Fibroblast of skin of scalp (primary cell): ENCODE measurements at regions not wholly inside any gene's neighbourhood (a gene's known extent, or its start where the extent isn't known, plus 50 kb on each side); places are given as distances from the start of the nearest gene placed in this dataset.
"Not testable (repeated sequence)": the region's sequence is repeated elsewhere in the genome, so short reads cannot be mapped to it uniquely, and the experiment has no call there.

ENCODE experiments used
- DNase-seq: peaks from one replicate; pipeline ENCODE4 v3.0.0-alpha.2; 2013

GRCh38 chr9:22225856-22226255, 216.8 kb upstream of the CDKN2B start:
- not testable (repeated sequence) for DNase-seq

GRCh38 chr9:22227986-22228385, 218.6 kb upstream of the DMRTA1 start:
- DNase-seq, result no peak

- no peak for DNase-seq
These were observed 218.1 kb upstream of the DMRTA1 start for GRCh38 chr9:22228542-22228941.

- peak; percentile 43 for DNase-seq
These were observed 217.6 kb upstream of the DMRTA1 start for GRCh38 chr9:22229069-22229468.

- DNase-seq, result not testable (repeated sequence)
These were observed 215.3 kb upstream of the DMRTA1 start for GRCh38 chr9:22231309-22231708.

GRCh38 chr9:22232971-22233370, 213.7 kb upstream of the DMRTA1 start:
- no peak for DNase-seq

- peak; percentile 88 for DNase-seq
These were observed 208.9 kb upstream of the DMRTA1 start for GRCh38 chr9:22237497-22238363.

GRCh38 chr9:22238809-22239684, 207.6 kb upstream of the DMRTA1 start:
- DNase-seq, result peak; percentile 71

- DNase-seq, result peak; percentile 64
These were observed 206.0 kb upstream of the DMRTA1 start for GRCh38 chr9:22240619-22241018.

- no peak for DNase-seq
These were observed 205.6 kb upstream of the DMRTA1 start for GRCh38 chr9:22241024-22241423.

GRCh38 chr9:22241611-22242010, 205.0 kb upstream of the DMRTA1 start:
- no peak for DNase-seq

GRCh38 chr9:22244139-22245011, 202.2 kb upstream of the DMRTA1 start:
- DNase-seq, result peak; percentile 62

- DNase-seq, result no peak
These were observed 191.3 kb upstream of the DMRTA1 start for GRCh38 chr9:22255337-22255736.

- no peak for DNase-seq
These were observed 190.2 kb upstream of the DMRTA1 start for GRCh38 chr9:22256381-22256780.

- DNase-seq, result no peak
These were observed 189.4 kb upstream of the DMRTA1 start for GRCh38 chr9:22257026-22257816.

- DNase-seq, result no peak
These were observed 181.6 kb upstream of the DMRTA1 start for GRCh38 chr9:22265038-22265437.

GRCh38 chr9:22265534-22265933, 181.1 kb upstream of the DMRTA1 start:
- DNase-seq, result no peak

- no peak for DNase-seq
These were observed 172.1 kb upstream of the DMRTA1 start for GRCh38 chr9:22274477-22274876.

- DNase-seq, result peak; percentile 46
These were observed 168.2 kb upstream of the DMRTA1 start for GRCh38 chr9:22278426-22278825.

- no peak for DNase-seq
These were observed 167.0 kb upstream of the DMRTA1 start for GRCh38 chr9:22279636-22280035.

- DNase-seq, result no peak
These were observed 161.6 kb upstream of the DMRTA1 start for GRCh38 chr9:22285066-22285465.

GRCh38 chr9:22286661-22287060, 160.0 kb upstream of the DMRTA1 start:
- DNase-seq, result no peak
